Ovary (tissue), 7 donors: ENCODE measurements at regions not wholly inside any gene's neighbourhood (a gene's known extent, or its start where the extent isn't known, plus 50 kb on each side); places are given as distances from the start of the nearest gene placed in this dataset.

Experiments used
- DNase-seq, 5 donors: peaks; one replicate each; pipeline ENCODE4 v3.0.0-alpha.2; 2019 to 2020
- H3K27ac ChIP-seq, 2 donors: fragments of 200-600 bp; one replicate each; pipeline versions ENCODE4 v1.5.1 to v1.8.0; 2019 to 2022
- H3K27me3 ChIP-seq: fragments of 200-600 bp; one replicate; pipeline ENCODE4 v1.8.0; 2022
- H3K36me3 ChIP-seq: fragments of 200-600 bp; sonication (generic); one replicate; pipeline ENCODE4 v1.5.1; 2019
- H3K4me1 ChIP-seq: one replicate; pipeline ENCODE4 v1.8.1; 2013; ENCODE audit warnings: mild to moderate bottlenecking, moderate library complexity; ENCODE audit not compliant: insufficient read depth
- H3K4me3 ChIP-seq: fragments of 200-600 bp; sonication (generic); one replicate; pipeline ENCODE4 v1.5.1; 2017
- H3K9me3 ChIP-seq, 2 donors: fragments of 200-600 bp in 1 of 2; sonication (generic) in 1 of 2; one replicate each; pipeline versions ENCODE4 v1.5.1 to v1.8.1; 2013 to 2019; ENCODE audit warnings: mild to moderate bottlenecking in 1 of 2, moderate library complexity in 1 of 2
- EP300 ChIP-seq: sonication (generic); formaldehyde crosslinking; IDR thresholded peaks from one replicate; pipeline ENCODE4 v1.6.1; 2017; ENCODE audit warnings: antibody characterized with exemption
- POLR2A ChIP-seq: fragments of 450-650 bp; IDR thresholded peaks from one replicate; pipeline ENCODE4 v1.6.1; 2017; ENCODE audit warnings: antibody characterized with exemption, mild to moderate bottlenecking, moderate library complexity
- WGBS, 3 donors: extraction: QIAGEN DNeasy Blood & Tissue Kit in 1 of 3; methylation state at CpG; one replicate each; pipeline versions ENCODE4 v1.1.5 to v1.1.7; 2013 to 2017; 5-methylcytosine and 5-hydroxymethylcytosine counted together
- intact Hi-C, 4 donors: fragments of 100-400 bp; cut with DNase I; formaldehyde crosslinking; loops; one replicate each; pipeline versions ENCODE4 v1.11.0 to v1.15.1; 2022 to 2023
- TF ChIP-seq, protein P1 (sequence below), 3 donors: fragments of 450-650 bp in 2 of 3; fragments of 200-600 bp in 1 of 3; IDR thresholded peaks; one replicate each; pipeline versions ENCODE4 v1.5.1 to v1.8.0; 2016 to 2022; ENCODE audit warnings: antibody characterized with exemption in 3 of 3, mild to moderate bottlenecking in 1 of 3
- donor health status: DM: no; HTN: no; CAD: no; lungs with moderate emphysema.
- donor health status: DM: no; HTN: no; CAD: no.
- donor health status: Bipolar disorder and iron deficiency.
- donor health status: DM: no; HTN: no; CAD: no.
- donor health status: DM: yes; HTN: yes; CAD: no.

DNA sequence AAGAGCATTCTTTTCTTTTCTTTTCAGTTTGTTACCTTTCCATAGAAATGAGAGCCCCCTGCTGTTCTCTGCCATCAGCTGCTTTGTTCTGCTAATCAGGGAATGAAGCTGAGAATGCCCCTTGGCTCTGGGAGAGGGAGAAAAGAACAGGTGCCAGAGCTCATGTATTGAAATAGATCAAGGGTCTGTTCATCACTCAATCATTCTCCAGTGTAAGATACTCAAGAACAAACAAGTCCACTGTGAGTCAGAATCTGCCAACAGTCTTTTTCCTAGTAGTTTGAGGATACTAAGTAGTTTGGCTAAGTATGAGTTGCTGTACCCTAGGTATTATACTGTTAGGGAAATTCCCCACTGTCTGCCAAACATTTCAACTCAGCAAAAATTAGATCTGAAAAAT is 144.3 kb downstream of the RTL3 start:
- H3K4me3 ChIP-seq: no peak overlapping the region
- TF ChIP-seq, protein P1, sequence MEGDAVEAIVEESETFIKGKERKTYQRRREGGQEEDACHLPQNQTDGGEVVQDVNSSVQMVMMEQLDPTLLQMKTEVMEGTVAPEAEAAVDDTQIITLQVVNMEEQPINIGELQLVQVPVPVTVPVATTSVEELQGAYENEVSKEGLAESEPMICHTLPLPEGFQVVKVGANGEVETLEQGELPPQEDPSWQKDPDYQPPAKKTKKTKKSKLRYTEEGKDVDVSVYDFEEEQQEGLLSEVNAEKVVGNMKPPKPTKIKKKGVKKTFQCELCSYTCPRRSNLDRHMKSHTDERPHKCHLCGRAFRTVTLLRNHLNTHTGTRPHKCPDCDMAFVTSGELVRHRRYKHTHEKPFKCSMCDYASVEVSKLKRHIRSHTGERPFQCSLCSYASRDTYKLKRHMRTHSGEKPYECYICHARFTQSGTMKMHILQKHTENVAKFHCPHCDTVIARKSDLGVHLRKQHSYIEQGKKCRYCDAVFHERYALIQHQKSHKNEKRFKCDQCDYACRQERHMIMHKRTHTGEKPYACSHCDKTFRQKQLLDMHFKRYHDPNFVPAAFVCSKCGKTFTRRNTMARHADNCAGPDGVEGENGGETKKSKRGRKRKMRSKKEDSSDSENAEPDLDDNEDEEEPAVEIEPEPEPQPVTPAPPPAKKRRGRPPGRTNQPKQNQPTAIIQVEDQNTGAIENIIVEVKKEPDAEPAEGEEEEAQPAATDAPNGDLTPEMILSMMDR (IDR thresholded peaks at IDR 0.05): no peak
- TF ChIP-seq POLR2A (no peak), EP300 (no peak)
- H3K9me3 ChIP-seq: no peaks in the 10 kb centered on the region
- DNase-seq: no peak
- intact Hi-C loops: no loop called here
- H3K4me1 ChIP-seq: no peaks in the 10 kb centered on the region
- H3K36me3 ChIP-seq: no peaks in the 10 kb centered on the region
- no peak overlapping the region for H3K27ac ChIP-seq
- H3K27me3 ChIP-seq: no peaks in the 10 kb centered on the region

DNA sequence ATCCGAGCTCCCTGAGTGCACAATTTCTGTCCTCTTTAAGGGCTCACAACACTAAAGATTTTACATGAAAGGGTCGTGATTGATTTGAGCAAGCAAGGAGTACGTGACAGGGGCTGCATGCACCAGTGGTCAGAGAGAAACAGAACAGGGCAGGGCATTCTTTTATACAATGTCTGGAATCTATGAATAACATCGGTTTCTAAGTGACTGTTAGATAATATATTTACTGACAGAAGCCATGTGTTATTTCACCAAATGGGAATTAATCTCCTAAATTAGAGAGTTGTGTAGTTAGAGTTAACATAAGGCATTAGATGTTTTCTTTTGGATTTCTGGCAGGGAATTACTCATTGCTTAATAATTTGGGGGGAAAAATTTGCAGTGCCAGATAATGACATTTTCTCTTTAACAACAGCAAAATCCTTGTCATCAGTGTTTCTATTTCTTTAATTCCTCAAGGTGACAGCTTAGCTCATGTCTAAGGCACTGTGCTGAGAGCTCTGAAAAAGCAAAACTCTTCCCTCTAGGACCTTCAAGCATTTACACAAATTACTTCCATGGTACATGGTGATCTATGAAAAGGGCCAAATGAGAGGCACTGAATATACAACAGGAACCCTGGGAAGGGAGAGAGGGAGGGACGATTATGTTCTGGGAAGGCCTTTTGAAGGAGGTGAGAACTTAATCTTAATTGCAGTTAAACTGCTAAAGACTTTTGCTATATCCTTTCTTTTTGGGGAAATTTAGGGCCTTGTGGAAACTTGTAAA is 145.0 kb downstream of the RTL3 start:
- Histone ChIP-seq H3K9me3 (no peaks in the 10 kb centered on the region), H3K4me1 (no peaks in the 10 kb centered on the region), H3K36me3 (no peaks in the 10 kb centered on the region), H3K27me3 (no peaks in the 10 kb centered on the region), H3K4me3 (no peak overlapping the region), H3K27ac (no peak overlapping the region)
- DNase-seq: no peak
- intact Hi-C loops: no loop called here
- TF ChIP-seq POLR2A (no peak), EP300 (no peak)
- TF ChIP-seq, protein P1 (IDR thresholded peaks at IDR 0.05): no peak
- 37 to 41% (median 38%) methylated on average over 5 of the region's 5 CpGs for WGBS, 3 donors

DNA sequence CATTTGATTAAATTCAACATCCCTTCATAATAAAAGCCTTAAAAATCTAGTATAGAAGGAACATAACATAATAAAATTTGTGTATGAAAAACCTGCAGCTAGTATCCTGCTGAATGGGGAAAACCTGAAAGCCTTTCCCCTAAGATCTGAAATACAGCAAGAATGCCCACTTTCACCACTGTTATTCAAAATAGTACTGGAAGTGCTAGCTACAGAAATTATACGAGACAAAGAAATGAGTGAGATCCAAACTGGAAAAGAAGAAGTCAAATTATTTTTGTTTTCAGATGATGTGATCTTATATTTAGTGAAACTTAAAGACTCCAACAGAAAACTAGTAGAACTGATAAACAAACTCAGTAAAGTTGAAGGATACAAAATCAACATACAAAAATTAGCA is 152.9 kb downstream of the RTL3 start:
- TF ChIP-seq POLR2A (no peak), EP300 (no peak)
- TF ChIP-seq, protein P1 (IDR thresholded peaks at IDR 0.05): no peak
- Histone ChIP-seq H3K27me3 (no peaks in the 10 kb centered on the region), H3K4me1 (no peaks in the 10 kb centered on the region), H3K36me3 (no peaks in the 10 kb centered on the region), H3K9me3 (no peaks in the 10 kb centered on the region), H3K27ac (no peak overlapping the region), H3K4me3 (no peak overlapping the region)
- no peak for DNase-seq
- 81 to 87% (median 82%) methylated on average over 1 of the region's 1 CpG for WGBS, 3 donors
- intact Hi-C loops: no loop called here

DNA sequence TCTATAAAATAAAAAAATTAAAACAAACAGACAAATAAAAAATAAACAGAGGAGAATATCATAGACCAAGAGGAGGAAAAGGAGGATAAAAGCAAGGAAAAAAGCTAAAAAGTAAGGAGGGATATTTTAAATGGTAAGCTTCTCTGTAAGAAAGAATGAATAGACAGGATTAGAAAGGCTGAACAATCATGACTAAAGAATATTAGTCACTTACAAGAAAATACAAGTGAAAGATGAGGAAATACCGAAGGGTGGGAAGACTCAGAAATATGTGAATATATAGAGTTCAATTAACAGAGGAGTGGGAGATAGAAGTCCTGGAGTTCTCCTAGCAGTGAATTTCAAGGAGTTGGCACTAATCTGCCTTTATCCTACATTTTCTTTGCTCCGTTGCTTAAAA is 162.6 kb downstream of the RTL3 start:
- intact Hi-C loops: no loop called here
- Histone ChIP-seq H3K27me3 (no peaks in the 10 kb centered on the region), H3K9me3 (no peaks in the 10 kb centered on the region), H3K4me3 (no peak overlapping the region), H3K36me3 (no peaks in the 10 kb centered on the region), H3K27ac (no peak overlapping the region), H3K4me1 (no peaks in the 10 kb centered on the region)
- 72 to 78% (median 75%) methylated on average over 2 of the region's 2 CpGs for WGBS, 3 donors
- no peak for DNase-seq
- no peak for TF ChIP-seq EP300
- no peak for TF ChIP-seq POLR2A
- TF ChIP-seq, protein P1 (IDR thresholded peaks at IDR 0.05): no peak
